ENCODE measurements at regions not wholly inside any gene's neighbourhood (a gene's known extent, or its start where the extent isn't known, plus 50 kb on each side); places are given as distances from the start of the nearest gene placed in this dataset.

DNA sequence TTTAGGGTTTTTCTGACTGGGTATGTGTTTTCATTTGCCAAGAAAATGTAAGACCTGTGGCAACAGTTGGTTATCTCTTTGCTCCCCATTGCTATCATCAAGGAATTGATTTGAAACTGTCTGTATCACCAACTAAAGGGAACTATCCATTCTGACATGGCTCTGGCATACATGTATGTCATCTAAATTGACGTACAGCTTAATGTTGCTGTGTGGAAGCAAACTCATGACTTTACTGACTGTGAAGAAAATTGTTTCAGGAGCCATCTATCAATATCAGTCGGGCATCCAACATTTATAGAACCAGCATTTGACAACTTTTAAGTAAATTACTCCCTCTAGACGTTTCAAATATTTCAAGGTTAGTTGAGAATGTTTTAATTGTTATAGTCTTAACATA lies 555.8 kb upstream of the EPHA7 start:
- no peak for DNase-seq (ENCODE audit: low spot score in 2 of 2)
- FAIRE-seq, result no peak

- DNase-seq (ENCODE audit: low spot score in 2 of 2), result no peak
- FAIRE-seq, result no peak
Measured at GRCh38 chr6:93974332-93974731, 555.0 kb upstream of the EPHA7 start.

- DNase-seq (ENCODE audit: low spot score in 2 of 2) (no peak), FAIRE-seq (no peak)
Measured at GRCh38 chr6:93972791-93973190, 553.4 kb upstream of the EPHA7 start.

DNA sequence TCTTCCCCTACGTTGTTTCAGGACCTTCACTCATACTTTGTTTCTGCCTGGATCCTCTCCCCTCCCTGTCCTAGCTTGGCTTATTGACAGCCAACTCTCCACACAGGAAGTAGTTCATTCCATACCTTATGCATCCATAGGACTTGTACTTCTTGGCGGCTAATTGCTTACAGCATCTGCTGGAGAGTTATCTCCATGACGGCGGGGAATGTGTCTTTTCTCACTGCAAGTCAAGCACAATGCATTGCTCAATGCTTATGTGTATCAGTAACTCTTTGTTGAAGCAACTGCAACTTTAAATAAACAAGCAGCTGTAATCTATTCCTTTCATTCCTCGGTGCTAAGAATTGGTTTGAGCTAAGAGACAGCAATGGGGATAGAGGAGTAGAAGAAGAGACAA lies 551.3 kb upstream of the EPHA7 start:
- FAIRE-seq, result no peak
- DNase-seq (ENCODE audit: low spot score in 2 of 2), result no peak

- FAIRE-seq, result no peak
- no peak for DNase-seq (ENCODE audit: low spot score in 2 of 2)
Measured at GRCh38 chr6:93968126-93968525, 548.8 kb upstream of the EPHA7 start.

GRCh38 chr6:93964926-93965325 lies 545.6 kb upstream of the EPHA7 start:
- FAIRE-seq, result no peak

GRCh38 chr6:93964321-93964720 lies 545.0 kb upstream of the EPHA7 start:
- FAIRE-seq (no peak), DNase-seq (ENCODE audit: low spot score in 2 of 2) (no peak)

More at GRCh38 chr6:93964926-93965325, 545.6 kb upstream of the EPHA7 start:
- DNase-seq (ENCODE audit: low spot score in 2 of 2), result no peak

- DNase-seq (ENCODE audit: low spot score in 2 of 2), result no peak
Measured at GRCh38 chr6:93962566-93962965, 543.2 kb upstream of the EPHA7 start.

GRCh38 chr6:93954584-93954983 lies 535.2 kb upstream of the EPHA7 start:
- FAIRE-seq (no peak), DNase-seq (ENCODE audit: low spot score in 2 of 2) (no peak)

More at GRCh38 chr6:93962566-93962965, 543.2 kb upstream of the EPHA7 start:
- no peak for FAIRE-seq

GRCh38 chr6:93943661-93944060 lies 524.3 kb upstream of the EPHA7 start:
- DNase-seq (ENCODE audit: low spot score in 2 of 2) (no peak), FAIRE-seq (no peak)

DNA sequence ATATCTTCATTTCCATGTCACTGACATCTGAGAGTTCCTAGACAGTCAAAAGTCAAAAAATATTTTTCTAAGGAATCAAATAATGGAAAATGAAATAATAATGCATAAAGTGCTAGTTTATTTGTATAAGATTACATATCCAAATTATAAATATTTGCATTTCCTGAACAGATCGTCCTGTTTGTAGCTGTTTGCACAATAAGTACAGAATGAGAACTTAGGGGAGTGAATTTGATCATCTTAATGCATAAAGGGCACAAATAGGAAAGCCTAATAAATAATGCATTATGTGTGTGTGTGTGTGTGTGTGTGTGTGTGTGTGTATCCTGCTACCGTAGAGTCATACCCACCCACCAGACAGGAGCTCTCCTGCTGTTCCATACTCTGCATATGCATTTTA lies 521.0 kb upstream of the EPHA7 start:
- FAIRE-seq, result no peak
- no peak for DNase-seq (ENCODE audit: low spot score in 2 of 2)

GRCh38 chr6:93932175-93932574 lies 512.8 kb upstream of the EPHA7 start:
- no peak for DNase-seq (ENCODE audit: low spot score in 2 of 2)
- no peak for FAIRE-seq

GRCh38 chr6:93927731-93928130 lies 508.4 kb upstream of the EPHA7 start:
- DNase-seq (ENCODE audit: low spot score in 2 of 2), result no peak
- FAIRE-seq, result no peak

DNA sequence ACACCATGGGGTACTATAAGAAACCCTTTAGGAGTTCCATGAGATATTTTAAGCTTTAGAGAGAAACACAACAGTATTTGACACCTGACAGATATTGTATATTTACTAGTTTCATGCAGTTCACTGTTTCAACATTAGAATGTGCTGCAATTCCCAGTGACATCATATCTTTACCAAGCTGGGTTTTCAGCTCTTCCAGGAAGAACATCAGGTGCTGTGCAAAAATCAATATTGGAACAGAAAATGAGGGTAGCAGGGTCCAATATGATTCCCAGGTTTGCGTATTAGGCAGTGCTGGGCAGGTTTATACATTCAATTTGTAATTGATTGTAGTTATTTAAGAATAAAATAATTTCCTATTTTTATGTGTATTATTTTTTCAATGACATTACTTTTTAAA lies 500.0 kb upstream of the EPHA7 start:
- no peak for FAIRE-seq
- no peak for DNase-seq (ENCODE audit: low spot score in 2 of 2)

DNA sequence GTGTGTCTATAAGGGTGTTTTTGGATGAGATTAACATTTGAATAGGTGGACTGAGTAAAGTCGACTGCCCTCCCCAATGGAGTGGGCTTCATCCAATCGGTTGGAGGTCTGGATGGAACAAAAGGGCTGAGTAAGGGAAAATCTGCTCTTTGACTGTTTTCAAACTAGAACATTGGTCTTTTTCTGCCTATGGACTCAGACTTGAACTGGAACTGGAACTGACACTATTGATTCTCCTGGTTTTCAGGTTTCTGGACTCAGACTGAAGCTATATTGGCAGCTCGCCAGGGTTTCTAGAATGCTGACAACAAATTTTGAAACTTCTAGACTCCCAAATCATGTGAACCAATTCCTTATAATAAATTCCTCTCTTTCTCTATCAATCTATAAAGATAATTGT lies 498.9 kb upstream of the EPHA7 start:
- no peak for DNase-seq (ENCODE audit: low spot score in 2 of 2)

GRCh38 chr6:93917216-93917615 lies 497.9 kb upstream of the EPHA7 start:
- FAIRE-seq, result no peak

More for the DNA sequence above, 498.9 kb upstream of the EPHA7 start:
- no peak for FAIRE-seq

DNA sequence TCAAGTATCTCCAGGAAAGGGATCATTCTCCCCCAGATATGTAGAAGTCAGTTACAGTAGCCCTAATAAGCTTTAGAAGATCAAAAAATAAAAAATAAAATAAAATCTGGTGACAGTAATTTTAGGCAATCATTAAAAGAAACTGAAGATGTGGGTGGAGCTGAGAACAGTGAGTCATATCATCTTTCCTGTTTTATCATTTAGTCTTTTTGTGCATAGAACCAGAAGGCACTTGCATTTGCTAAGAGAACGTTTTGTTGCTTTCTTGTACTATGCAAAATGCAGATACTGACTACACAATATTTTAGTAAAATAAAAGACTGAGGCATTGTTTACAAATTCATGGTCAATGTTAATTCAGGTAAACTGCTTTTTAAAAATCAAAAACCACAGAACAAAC lies 497.4 kb upstream of the EPHA7 start:
- DNase-seq (ENCODE audit: low spot score in 2 of 2) (no peak), FAIRE-seq (no peak)

More at GRCh38 chr6:93917216-93917615, 497.9 kb upstream of the EPHA7 start:
- DNase-seq (ENCODE audit: low spot score in 2 of 2), result no peak

DNA sequence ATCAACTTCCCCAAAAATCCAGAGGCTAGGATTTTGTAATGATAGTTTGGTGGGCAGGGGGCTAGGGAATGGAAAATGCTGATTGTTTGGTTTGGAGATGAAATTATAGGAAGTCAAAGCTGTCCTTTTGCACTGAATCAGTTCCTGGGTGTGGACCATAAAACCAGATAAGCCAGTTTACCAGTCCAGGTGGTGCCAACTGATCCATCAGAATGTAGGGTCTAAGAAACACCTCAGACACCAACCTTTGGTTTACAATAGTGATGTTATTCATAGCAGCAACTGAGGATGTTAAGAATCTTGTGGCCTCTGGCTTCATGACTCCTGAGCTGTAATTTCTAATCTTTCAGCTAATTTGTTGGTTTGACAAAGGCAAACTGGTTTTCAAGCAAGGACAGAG lies 496.6 kb upstream of the EPHA7 start:
- FAIRE-seq (no peak), DNase-seq (ENCODE audit: low spot score in 2 of 2) (no peak)

- DNase-seq (ENCODE audit: low spot score in 2 of 2) (no peak), FAIRE-seq (no peak)
Measured at GRCh38 chr6:93902517-93902916, 483.2 kb upstream of the EPHA7 start.

- FAIRE-seq, result no peak
Measured at GRCh38 chr6:93900142-93900541, 480.8 kb upstream of the EPHA7 start.

DNA sequence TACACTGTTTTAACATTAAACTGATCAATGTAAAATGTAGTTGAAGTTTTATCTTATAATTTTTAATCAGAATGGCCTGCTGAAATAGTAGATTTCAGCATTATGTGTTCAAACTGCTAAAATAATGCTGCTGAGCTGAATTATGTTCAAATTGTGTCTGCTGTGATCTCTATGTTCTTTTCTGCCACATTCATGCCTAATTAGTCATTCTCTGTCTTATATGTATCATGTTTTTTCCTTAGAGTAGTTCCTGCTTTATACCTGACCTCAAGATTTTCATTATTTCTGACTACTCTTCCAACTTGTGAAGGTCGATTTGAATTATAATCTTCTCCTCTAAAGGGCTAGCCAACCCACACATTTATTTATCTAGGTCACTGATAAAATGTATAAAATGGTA lies 476.7 kb upstream of the EPHA7 start:
- FAIRE-seq, result no peak
- no peak for DNase-seq (ENCODE audit: low spot score in 2 of 2)

More at GRCh38 chr6:93900142-93900541, 480.8 kb upstream of the EPHA7 start:
- no peak for DNase-seq (ENCODE audit: low spot score in 2 of 2)

DNA sequence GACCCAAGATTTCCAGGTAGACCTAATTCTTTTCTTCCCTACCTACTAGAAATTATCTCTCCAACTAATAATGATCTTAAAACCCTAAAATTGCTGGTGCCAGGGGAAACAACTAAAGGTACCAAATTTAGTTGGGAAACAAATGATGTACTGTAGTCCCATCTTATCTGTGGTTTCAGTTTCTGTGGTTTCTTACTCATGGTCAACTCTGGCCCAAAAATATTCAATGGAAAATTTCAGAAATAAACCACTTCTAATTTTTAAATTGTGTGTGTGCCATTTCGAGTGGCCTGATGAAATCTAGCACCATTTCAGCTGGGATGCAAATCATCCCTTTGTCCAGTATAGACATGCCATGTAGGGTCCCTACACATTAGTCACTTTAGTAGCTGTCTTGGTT lies 475.2 kb upstream of the EPHA7 start:
- FAIRE-seq, result no peak

DNA sequence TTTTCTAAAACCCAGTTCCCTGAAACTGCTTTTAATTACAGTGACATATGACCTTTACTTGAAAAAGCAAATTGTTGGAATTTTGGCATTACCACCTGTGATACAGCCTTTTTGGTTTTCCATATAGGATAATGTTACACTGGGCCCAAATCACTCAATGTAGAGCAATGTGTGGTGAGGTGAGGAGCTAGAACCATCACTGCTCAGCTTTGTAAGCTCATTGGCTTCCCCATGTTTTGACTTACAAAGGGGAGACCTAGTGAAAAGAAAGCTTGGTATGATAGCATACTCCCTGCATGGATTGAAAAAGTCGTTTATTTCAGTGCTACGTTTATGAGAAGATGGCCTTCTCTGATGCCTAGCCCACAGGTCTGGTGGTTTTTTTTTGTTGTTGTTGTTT lies 470.4 kb upstream of the EPHA7 start:
- DNase-seq (ENCODE audit: low spot score in 2 of 2), result no peak
- FAIRE-seq, result no peak

More for the DNA sequence above, 475.2 kb upstream of the EPHA7 start:
- no peak for DNase-seq (ENCODE audit: low spot score in 2 of 2)

Data from frontal cortex (tissue), 3 donors.